HCEC 1CT (cell line): ENCODE measurements at regions not wholly inside any gene's neighbourhood (a gene's known extent, or its start where the extent isn't known, plus 50 kb on each side); places are given as distances from the start of the nearest gene placed in this dataset.
A peak's percentile ranks its signal among the peaks of the same experiment; 100 is the strongest.

Experiments
- DNase-seq: peaks from one replicate; pipeline ENCODE4 v3.0.0-alpha.2; 2017

GRCh38 chr12:18975933-18976332 lies 153.6 kb upstream of the PLEKHA5 start:
- DNase-seq: no peak

DNA sequence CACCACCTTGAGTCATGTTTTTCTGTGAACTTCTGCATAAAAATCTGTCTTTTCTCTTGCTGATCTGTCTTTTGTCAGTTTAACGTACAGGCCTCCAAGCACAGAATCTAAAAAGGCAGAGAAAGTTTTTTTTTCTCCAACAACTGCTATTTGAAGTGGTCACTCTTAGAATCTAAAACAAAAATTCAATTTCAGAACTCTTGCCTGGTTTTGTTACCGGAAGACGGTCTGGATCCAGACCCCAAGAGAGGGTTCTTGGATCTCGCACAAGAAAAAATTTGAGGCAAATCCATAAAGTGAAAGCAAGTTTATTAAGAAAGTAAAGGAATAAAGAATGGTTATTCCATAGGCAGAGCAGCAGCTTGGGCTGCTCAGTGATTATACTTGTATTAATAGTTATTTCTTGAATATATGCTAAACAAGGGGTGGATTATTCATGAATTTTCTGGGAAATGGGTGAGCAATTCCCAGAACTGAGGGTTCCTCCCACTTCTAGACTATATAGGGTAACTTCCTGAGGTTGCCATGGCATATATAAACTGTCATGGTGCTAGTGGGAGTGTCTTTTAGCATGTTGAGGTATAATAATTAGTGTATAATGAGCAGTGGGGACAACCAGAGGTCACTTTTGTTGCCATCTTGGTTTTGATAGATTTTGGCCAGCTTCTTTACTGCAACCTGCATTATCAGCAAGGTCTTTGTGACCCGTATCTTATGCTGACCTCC lies 150.0 kb upstream of the PLEKHA5 start:
- DNase-seq: no peak

DNA sequence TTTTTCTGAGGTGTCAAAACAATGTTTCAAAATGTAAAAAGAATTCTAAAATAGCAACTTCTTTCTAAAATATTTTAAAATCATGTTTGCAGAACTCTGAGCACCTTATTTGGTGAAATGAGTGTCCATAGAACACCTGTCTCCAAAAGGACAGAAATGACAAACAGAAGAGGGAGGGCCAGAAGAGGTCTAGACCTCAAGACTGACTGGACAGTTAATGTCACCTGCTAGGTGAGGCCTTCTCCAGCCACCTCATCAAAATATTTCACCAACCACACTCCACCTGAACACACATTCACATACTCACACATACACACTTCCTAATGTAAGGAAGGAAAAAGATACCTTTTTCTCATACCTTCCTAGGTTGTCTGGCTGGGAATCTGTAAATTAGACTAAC lies 147.8 kb upstream of the PLEKHA5 start:
- no peak for DNase-seq

DNA sequence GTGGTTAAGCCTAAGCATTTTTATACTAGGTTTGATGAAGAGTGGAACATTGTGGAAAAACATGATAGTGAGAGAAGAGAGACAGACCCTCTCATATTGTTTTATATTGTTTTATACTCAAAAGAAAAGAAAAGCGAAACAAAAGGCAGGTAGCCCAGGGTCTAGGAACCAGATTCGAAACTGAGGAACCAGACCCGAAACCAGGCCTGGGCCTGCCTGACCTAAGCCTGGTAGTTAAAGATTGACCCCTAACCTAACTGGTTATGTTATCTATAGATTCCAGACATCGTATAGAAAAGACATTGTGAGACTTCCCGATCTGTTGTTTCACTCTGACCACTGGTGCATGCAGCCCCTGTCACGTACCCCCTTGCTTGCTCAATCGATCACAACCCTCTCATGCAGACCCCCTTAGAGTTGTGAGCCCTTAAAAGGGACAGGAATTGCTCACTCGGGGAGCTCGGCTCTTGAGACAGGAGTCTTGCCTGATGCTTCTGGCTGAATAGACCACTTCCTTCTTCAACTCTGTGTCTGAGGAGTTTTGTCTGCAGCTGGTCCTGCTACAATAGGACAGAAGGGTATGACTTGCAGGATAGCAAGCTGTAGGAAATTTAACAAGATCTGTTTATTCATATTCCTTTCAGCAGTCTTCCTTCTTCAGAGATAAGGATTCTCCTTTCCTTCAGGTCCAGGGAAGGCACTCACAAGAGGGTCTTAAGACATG lies 147.1 kb upstream of the PLEKHA5 start:
- no peak for DNase-seq

DNA sequence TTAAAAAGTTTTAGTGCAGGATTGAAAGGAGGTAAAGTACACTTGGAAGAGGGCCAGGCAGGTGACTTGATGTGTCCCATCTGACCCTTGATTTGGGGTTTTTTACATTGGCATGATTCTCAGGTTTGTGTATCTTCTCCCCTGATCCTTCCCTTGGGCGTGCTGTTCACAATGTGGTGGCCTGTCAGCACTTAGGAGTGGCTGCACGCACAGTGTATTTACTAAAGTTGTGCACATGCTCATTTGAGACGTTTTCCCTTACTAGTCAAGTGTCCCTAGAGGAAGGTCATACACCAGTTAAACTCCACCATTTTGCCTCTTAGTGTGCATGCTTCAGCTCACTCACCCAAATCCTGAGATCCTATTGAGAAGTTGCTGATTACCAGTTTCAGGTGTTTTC lies 145.7 kb upstream of the PLEKHA5 start:
- no peak for DNase-seq

DNA sequence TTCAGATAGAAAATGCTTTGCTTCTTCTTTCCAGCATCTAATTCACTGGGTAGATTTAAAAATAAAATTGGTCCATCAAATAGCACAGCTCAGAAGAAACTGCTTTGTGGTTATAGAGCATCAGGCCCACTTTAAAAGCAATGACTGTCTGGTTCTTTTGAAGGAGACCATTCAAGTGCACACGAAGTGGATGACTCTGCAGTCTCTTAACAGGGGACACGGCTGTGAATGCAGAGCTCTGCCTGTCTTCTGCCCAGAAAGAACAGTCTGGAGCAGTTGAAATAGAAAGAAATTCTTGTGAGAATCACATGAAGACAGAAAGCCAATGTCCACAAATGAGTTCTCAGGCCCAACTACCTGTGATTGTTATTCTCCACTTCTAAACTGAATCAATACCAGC lies 138.7 kb upstream of the PLEKHA5 start:
- no peak for DNase-seq

GRCh38 chr12:18992336-18992735 lies 137.2 kb upstream of the PLEKHA5 start:
- no peak for DNase-seq

- peak; percentile 90 for DNase-seq
Measured at GRCh38 chr12:18998343-18999261, 130.9 kb upstream of the PLEKHA5 start.

- no peak for DNase-seq
Measured at GRCh38 chr12:19000836-19001235, 128.7 kb upstream of the PLEKHA5 start.

DNA sequence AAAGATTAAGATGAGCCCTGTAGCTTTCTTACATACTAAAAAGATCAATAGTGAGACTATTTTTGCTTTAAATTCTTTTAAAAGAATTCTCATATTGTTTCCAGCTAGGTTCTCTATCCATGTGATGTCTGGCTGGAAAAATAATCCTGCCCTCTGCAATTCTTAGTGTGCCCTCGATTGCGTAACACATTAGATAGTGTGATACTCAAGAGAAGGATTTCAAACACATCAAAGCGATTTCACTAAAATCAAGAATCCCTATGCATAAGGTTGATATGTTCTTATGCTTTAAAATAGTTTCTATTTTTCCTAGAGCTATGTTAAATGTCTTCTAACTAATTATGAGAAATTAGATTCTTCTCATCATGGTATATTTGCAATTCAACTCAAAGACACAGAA lies 127.3 kb upstream of the PLEKHA5 start:
- no peak for DNase-seq

DNA sequence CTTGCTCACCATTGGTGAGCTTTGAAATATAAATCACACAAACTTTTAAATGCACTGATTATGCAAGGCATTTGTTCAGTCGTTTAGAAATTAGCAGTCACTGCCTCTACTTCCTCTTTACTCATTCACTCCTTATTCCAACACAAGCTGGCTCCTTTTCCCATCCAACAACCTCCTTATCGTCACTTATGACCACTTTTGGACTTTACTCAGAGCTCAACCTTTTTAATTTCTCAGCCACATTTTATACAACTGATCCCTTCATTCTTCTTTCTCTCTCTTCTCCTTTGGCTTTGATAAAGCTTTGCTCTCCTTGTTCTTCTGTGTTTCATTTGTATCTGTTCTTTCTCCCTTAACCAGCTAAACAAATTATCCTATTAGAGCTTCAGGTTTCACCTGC lies 126.4 kb upstream of the PLEKHA5 start:
- no peak for DNase-seq

GRCh38 chr12:19003987-19004619 lies 125.4 kb upstream of the PLEKHA5 start:
- no peak for DNase-seq

- no peak for DNase-seq
Measured at GRCh38 chr12:19005257-19005801, 124.2 kb upstream of the PLEKHA5 start.

DNA sequence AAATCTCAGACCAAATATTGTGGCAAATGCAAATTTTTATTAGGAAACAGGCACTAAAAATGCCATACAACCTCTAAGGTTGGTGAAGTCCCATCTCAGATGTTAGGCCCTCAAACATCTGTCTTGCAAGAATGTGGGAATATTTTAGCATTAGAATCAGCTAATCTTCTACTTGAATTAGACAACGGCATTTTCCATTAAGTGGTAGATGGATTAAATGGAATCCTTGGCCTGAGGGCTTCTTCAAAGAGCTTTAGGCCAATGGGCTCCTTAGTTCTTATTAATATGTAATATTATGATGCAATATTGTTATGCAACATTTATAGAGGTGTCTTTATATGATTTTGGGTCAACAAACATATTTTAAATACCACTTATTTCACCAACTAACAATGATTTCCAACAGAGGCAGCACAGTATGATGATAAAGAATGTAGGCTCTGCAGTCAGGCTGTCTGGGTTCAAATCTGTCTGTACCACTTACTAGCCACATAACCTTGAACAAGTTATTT lies 122.9 kb upstream of the PLEKHA5 start:
- no peak for DNase-seq

DNA sequence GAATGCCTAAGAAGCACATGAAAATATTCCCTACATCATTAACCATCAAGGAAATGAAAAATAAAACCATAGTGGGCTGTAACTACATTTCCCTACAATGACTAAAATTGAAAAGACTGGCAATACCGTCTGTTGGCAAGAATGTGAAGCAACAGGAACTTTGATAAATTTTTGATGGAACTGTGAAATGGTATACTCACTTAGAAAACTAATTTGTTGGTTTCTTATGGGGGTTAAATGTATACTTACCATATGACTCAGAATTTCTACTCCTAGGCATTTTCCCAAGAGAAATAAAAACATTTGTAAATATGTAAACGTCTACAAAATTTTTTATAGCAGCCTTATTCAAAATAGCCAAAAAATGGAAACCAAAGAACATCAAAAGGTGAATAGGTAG lies 121.4 kb upstream of the PLEKHA5 start:
- DNase-seq: no peak

DNA sequence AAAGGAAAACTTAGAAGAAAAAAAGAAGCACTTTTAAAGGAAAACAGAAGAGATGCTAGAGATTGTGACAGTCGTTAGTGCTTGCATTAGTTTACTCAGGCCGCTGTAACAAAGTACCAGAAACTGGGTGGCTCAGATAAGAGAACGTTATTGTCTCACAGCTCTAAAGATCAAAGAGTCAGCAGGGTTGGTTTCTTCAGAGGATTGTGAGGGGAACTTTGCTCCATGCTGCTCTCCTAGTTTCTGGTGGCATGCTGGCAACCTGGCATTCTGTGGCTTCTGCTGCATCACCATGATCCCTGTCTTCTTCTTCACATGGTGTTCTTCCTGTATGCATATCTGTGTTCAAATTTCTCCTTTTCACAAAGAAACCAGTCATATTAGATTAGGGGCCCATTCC lies 119.4 kb upstream of the PLEKHA5 start:
- DNase-seq: no peak

DNA sequence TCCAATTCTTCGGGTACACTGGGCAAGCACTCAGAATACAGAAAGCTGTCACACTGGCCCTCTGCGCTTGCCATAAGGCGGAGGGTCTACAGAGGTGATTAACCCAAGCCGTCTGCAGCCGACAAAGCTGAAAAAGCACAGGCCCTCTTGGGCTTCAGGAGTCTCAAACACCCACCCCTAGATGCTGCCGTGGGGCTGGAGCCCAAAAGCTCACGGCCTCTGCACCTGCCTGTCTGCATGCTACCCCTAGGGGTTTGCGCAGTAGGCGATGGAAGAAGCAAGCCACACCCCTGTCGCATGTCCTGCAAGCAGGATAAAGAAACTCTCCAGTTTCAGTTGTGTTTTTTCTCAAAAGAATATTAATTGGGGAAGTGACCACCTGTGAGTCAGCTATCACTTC lies 118.8 kb upstream of the PLEKHA5 start:
- no peak for DNase-seq

GRCh38 chr12:19012965-19013364 lies 116.6 kb upstream of the PLEKHA5 start:
- no peak for DNase-seq

DNA sequence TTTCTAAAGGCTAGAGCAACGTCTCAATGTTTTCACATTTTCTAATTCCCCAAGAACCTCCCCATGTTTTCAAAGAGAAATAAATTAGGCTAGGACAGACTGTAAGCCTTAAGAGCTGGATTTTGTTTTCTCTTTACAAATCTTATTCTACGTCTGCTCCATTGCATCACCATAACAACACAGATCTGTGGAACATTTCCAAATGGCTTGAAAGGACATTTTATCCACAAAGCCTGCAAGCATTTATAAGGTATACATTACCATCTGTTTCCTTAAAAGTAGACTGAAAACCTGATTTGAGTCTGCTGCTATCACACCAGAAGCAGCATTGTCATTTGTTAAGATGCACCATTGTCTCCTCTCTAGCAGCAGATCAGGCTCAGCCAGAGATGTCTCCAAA lies 115.3 kb upstream of the PLEKHA5 start:
- no peak for DNase-seq

DNA sequence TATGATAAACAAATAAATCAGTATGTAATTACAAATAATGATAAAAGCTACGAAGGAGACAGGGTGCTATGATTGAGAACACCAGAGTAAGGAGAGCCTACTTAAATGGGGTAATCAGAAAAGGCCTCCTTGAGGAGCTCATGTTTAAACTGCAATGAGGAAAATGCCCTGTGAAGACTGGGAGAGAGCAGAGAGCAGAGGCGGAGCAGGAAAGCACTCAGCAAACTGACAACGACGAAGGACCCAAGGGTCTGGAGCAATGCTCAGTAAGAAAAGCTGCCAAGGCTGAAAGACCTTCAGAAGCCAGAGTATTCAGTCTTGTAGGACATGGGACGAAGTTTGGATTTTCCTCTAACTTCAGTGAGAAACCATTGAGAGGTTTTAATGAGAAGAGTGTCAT lies 114.2 kb upstream of the PLEKHA5 start:
- DNase-seq: no peak

GRCh38 chr12:19018302-19018970 lies 111.1 kb upstream of the PLEKHA5 start:
- DNase-seq: peak; percentile 88

DNA sequence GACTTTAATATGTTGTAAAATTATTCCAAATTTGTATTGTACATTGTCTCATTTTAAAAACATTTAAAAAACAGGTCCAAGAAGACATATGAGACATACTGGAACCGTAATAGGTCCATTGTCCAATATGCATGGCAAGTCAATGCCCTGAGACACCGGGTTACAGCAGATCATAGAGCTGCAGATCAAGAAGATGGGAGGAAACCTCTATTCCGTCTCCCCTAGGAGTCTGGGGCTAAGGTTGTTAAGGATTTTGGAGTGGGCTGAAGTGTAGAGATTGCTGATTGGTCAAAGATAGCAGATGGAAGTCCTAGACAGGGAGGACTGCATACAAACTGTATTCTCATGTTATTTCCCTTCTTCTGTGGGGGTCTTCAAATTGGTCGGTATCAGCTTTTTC lies 108.3 kb upstream of the PLEKHA5 start:
- no peak for DNase-seq
